Memory B cell (primary cell): ENCODE measurements at regions not wholly inside any gene's neighbourhood (a gene's known extent, or its start where the extent isn't known, plus 50 kb on each side); places are given as distances from the start of the nearest gene placed in this dataset.

ENCODE experiments used
- ATAC-seq: fragments of 150-1000 bp; cut with Tn5 transposase; 2 replicates; pipeline ENCODE4 v1.10.0; 2021; ENCODE audit warnings: low read depth, mild to moderate bottlenecking, moderate library complexity
- DNase-seq, 2 donors: peaks; one replicate each; pipeline ENCODE4 v3.0.0; 2022; ENCODE audit warnings: low spot score in 2 of 2
- H3K27ac Mint-ChIP-seq: one replicate; pipeline ENCODE4 v1.8.0; 2022; ENCODE audit warnings: mild to moderate bottlenecking, moderate library complexity, mixed read lengths
- H3K27me3 Mint-ChIP-seq: one replicate; pipeline ENCODE4 v1.8.0; 2022; ENCODE audit warnings: mixed read lengths
- H3K36me3 Mint-ChIP-seq: one replicate; pipeline ENCODE4 v1.8.0; 2022; ENCODE audit warnings: mild to moderate bottlenecking, mixed read lengths
- H3K4me1 Mint-ChIP-seq: one replicate; pipeline ENCODE4 v1.8.0; 2022; ENCODE audit warnings: mixed read lengths
- H3K4me3 Mint-ChIP-seq: one replicate; pipeline ENCODE4 v1.8.0; 2022; ENCODE audit warnings: mild to moderate bottlenecking, moderate library complexity, mixed read lengths
- H3K9me3 Mint-ChIP-seq: one replicate; pipeline ENCODE4 v1.8.0; 2022; ENCODE audit warnings: mixed read lengths

DNA sequence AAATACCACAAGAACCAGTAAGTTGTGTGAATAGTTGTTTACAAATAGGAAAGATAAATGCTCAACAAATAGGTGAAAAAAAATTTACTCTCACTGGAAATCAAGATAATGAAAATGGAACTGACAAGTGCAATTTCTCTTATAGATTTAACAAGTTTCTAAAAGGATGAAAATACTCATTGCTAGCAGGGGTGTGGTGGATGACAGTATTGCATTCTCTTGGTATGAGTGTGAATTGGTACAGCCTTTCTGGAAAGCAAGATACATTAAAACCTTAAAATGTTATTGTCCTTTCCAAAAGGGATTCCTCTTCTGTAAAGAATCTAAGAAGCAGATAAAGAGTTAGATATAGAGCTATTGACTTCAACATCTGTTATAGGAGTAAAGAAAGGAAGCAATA is 240.0 kb upstream of the RPS6KA3 start:
- DNase-seq, result no peak
- Mint-ChIP-seq H3K4me3 (no peak overlapping the region), H3K27ac (no peak overlapping the region), H3K27me3 (peaks cover 7% of the 10 kb centered on the region), H3K4me1 (no peaks in the 10 kb centered on the region), H3K36me3 (no peaks in the 10 kb centered on the region), H3K9me3 (no peaks in the 10 kb centered on the region)
- ATAC-seq, result no peak

DNA sequence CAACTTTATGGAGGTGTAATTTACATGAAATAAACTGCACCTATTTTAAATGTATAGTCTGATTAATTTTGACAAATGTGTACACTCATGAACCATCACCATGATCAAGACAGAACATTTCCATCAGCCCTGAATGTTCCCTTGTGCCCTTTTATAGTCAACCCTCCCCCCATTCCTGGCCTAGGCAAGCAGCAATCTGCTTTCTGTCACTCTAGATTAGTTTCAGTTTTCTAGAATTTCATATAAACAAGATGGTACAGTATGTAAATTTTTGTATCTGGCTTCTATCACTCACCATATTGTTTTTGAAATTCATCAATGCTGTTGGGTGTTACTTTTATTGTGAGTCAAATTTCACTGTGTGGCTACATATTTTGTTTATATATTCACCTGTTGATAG is 234.2 kb upstream of the RPS6KA3 start:
- no peak for DNase-seq
- Mint-ChIP-seq H3K4me3 (no peak overlapping the region), H3K4me1 (no peaks in the 10 kb centered on the region), H3K9me3 (no peaks in the 10 kb centered on the region), H3K27ac (no peak overlapping the region), H3K36me3 (no peaks in the 10 kb centered on the region), H3K27me3 (peaks cover 3% of the 10 kb centered on the region)
- ATAC-seq, result no peak

DNA sequence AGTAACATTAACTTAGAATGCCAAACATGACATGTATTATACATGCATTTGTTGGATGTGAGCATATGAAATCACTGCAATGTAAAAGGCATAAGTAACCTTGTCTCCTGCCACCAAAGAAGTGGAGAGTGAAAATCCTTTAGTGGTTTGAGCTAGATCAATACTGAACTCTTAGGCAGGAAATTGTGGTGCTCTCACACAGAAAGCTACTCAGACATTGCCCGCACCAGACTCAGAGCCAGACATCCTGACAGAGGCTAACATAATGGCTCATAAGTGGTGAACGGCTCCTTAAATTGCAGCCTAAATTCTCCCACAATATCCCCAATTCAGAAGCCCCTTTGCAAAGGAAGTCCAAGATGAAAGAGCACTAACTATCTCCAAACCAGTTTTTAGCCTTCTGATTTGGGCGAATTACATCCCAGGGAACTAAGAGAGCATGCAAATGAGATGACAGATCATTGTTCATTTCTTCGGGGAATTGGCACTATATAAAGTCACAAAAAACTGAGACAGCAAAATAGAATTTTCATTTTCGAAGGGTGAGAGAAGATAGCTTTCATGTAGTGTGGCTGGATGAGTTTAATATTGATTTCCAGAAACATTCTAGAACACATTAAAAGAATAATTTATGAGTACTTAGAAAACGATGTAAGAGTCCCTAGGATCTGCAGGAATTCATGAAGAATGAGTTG is 233.6 kb upstream of the RPS6KA3 start:
- H3K36me3 Mint-ChIP-seq, result no peaks in the 10 kb centered on the region
- no peak overlapping the region for H3K27ac Mint-ChIP-seq
- DNase-seq (no peak), ATAC-seq (no peak)
- no peak overlapping the region for H3K4me3 Mint-ChIP-seq
- H3K4me1 Mint-ChIP-seq, result no peaks in the 10 kb centered on the region
- no peaks in the 10 kb centered on the region for H3K9me3 Mint-ChIP-seq
- H3K27me3 Mint-ChIP-seq, result peaks cover 3% of the 10 kb centered on the region

DNA sequence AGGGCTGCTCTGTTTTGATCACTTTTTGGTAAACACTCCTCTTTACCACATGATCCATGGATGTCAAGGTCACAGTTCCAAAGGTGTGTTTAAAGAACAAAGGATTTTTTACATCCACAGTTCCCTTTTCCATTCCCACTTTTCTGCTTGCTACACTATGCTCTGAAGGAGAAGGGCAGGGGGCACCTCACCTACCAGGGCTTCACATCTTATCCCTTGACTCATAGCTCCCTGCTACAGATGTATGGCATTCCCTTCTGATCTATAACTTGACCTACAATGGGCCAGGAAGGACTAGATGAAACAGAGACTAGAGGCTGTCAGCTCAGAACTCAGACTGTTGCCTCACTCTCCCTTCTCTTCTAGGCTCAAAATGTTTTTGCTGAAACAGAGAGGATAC is 233.1 kb upstream of the RPS6KA3 start:
- ATAC-seq (no peak), DNase-seq (no peak)
- Mint-ChIP-seq H3K27me3 (peaks cover 3% of the 10 kb centered on the region), H3K36me3 (no peaks in the 10 kb centered on the region), H3K9me3 (no peaks in the 10 kb centered on the region), H3K4me3 (no peak overlapping the region), H3K4me1 (no peaks in the 10 kb centered on the region), H3K27ac (no peak overlapping the region)

DNA sequence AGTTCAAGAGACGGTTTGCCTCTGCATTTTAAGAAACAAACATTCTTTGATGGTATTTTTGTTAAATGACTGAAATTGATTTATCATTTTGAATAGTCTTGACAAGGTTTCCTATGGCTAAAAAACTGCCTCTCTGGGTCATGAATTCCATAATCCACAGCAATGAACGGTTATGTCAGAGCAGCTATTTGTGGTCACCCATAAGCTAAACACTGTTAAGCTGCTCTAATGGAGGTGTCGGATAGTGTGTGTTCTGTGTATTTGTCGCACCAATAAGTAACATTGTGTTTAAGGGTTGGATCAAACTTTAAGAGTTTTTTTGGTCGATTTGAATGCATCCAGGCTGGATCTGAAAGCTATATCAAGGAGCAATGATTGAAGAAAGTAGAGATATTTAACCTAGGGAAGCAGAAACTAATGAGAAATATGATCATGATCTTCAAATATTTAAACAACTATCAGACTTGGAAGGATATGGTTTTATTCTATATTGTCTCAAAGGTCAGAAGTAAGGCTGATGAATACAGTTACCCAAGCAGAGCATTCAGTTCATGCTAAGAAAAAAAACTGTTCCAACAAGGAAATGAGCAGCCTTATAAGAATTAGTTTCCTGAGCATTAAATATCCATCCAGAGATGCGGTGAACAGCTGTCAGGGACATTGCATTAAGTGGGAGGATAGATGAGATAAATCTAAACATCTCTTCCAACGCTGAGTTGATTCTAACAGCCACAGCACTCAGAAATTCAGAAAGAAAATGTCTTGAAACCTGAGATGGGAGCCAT is 232.3 kb upstream of the RPS6KA3 start:
- H3K27ac Mint-ChIP-seq, result no peak overlapping the region
- H3K27me3 Mint-ChIP-seq, result peaks cover 3% of the 10 kb centered on the region
- DNase-seq, result no peak
- H3K4me1 Mint-ChIP-seq, result no peaks in the 10 kb centered on the region
- H3K4me3 Mint-ChIP-seq, result no peak overlapping the region
- ATAC-seq, result no peak
- no peaks in the 10 kb centered on the region for H3K9me3 Mint-ChIP-seq
- H3K36me3 Mint-ChIP-seq, result no peaks in the 10 kb centered on the region

DNA sequence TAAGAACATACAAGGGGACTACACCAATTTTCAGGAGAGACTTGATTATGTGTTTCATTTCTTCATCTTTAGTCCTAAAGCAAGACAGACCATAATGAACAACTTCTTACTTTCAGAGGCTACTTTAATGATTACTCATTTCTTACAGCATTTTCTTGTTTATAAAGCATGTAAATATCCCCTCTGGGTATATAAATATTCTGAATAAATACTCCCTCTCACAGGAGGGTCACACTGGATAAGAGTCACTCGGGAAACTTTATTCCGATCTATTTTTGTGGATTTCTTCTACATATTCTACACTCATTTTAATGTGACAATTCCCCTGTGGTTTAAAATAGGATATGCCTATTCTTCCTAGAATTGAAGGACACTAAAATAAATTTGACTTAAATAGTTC is 228.9 kb upstream of the RPS6KA3 start:
- peaks cover 2% of the 10 kb centered on the region for H3K27me3 Mint-ChIP-seq
- ATAC-seq, result no peak

DNA sequence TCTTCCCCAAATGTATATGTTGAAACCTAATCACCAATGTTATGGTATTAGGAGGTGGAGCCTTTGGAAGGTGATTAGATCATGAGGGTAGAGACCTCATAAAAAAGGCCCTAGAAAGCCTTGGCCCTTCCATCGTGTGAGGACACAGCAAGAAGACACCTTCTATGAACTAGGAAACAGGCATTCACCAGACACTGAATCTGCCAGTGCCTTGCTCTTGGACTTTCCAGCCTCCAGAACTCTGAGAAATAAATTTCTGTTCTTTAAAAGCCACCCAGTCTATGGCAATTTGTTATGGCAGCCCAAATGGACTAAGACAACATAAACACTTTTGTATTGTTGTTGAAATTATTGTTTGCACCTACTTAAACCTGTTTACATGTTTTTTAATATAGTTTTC is 221.8 kb upstream of the RPS6KA3 start:
- DNase-seq (no peak), ATAC-seq (no peak)
- peaks cover 3% of the 10 kb centered on the region for H3K27me3 Mint-ChIP-seq
- no peaks in the 10 kb centered on the region for H3K9me3 Mint-ChIP-seq
- no peak overlapping the region for H3K27ac Mint-ChIP-seq
- H3K36me3 Mint-ChIP-seq, result peaks cover 2% of the 10 kb centered on the region
- no peak overlapping the region for H3K4me3 Mint-ChIP-seq
- peaks cover 3% of the 10 kb centered on the region for H3K4me1 Mint-ChIP-seq

More for the DNA sequence above, 228.9 kb upstream of the RPS6KA3 start:
- no peak for DNase-seq
- H3K27ac Mint-ChIP-seq, result no peak overlapping the region
- peaks cover 3% of the 10 kb centered on the region for H3K4me1 Mint-ChIP-seq
- H3K36me3 Mint-ChIP-seq, result no peaks in the 10 kb centered on the region
- H3K9me3 Mint-ChIP-seq, result no peaks in the 10 kb centered on the region
- no peak overlapping the region for H3K4me3 Mint-ChIP-seq

DNA sequence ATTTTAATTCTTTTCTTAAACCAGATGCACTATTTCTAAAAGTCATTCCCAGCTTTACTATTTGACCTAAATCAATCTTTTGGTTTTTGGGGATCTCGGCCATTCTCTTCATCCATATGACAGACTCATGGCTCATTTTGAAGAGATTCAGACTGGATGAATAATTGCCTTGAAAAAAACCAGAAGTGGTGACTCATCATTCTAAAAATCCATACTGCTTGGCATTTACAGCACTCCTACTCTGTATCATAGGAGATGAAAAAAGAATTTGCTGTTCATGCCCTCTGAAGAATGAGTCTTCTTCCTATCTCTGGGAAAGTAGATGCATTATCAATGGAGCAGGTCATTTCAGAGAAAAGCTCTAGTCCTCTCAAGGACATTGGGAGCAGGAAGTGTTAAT is 220.5 kb upstream of the RPS6KA3 start:
- peaks cover 3% of the 10 kb centered on the region for H3K4me1 Mint-ChIP-seq
- no peaks in the 10 kb centered on the region for H3K9me3 Mint-ChIP-seq
- peaks cover 2% of the 10 kb centered on the region for H3K36me3 Mint-ChIP-seq
- DNase-seq, result no peak
- no peak overlapping the region for H3K27ac Mint-ChIP-seq
- H3K27me3 Mint-ChIP-seq, result peaks cover 3% of the 10 kb centered on the region
- no peak overlapping the region for H3K4me3 Mint-ChIP-seq
- no peak for ATAC-seq

DNA sequence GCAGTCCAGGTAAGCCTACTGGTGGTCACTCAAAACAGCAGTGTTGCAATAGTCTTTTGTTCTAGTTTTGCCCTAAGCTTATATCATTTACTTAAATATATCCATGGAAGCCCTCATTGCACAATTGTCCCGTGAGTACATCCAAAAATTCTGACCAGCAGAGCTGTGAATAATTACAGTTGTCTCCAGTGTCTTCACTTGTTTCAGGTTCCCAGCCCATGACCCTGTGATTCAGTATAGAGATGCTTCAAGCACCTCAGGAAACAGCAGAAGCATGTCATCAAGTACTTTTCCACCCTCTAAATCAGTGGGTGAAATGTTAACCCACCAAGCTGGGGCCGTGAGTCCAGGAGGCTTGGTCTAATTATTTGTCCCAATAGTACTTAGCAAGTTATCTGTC is 214.9 kb upstream of the RPS6KA3 start:
- Mint-ChIP-seq H3K36me3 (no peaks in the 10 kb centered on the region), H3K9me3 (no peaks in the 10 kb centered on the region), H3K27me3 (peaks cover 6% of the 10 kb centered on the region), H3K27ac (no peak overlapping the region), H3K4me3 (no peak overlapping the region), H3K4me1 (no peaks in the 10 kb centered on the region)
- DNase-seq (no peak), ATAC-seq (no peak)

DNA sequence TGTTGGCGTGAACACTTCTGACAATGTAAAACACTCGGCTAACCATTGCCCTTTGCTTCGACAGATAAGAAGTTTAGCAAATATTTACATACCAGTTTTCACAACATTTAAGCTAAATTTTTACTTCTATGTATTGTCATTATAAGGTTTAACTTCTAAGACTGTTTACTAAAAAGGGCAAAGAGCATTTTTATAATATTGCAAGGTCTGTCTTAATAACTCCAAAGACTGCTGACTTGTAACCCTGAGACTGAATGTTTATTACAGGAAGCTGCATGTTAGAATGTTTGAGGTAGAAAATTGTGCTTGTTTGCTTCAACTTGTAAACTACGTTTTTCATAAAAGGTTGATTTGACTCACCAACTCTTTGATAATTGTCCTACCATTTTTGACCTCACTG is 213.2 kb upstream of the RPS6KA3 start:
- no peak overlapping the region for H3K4me3 Mint-ChIP-seq
- ATAC-seq (no peak), DNase-seq (no peak)
- H3K27ac Mint-ChIP-seq, result no peak overlapping the region
- no peaks in the 10 kb centered on the region for H3K4me1 Mint-ChIP-seq
- H3K27me3 Mint-ChIP-seq, result peaks cover 6% of the 10 kb centered on the region
- no peaks in the 10 kb centered on the region for H3K9me3 Mint-ChIP-seq
- H3K36me3 Mint-ChIP-seq, result no peaks in the 10 kb centered on the region

DNA sequence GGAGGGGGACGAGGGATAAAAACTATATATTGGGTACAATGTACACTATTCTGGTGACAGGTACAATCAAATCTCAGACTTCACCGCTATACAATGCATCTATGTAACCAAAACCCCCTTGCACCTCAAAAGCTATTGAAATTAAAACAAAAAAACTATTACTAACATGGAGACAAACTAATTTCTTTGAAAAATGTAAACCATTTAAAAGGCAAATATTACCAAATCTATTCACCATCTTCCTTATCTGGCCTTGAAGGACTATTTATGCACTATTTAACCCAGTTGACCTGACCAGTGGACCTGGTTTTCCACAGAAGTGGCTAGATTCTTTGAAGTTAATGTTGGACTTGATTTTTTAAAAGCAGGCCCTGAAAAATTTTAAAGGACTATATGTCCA is 212.3 kb upstream of the RPS6KA3 start:
- Mint-ChIP-seq H3K27ac (no peak overlapping the region), H3K4me3 (no peak overlapping the region), H3K4me1 (no peaks in the 10 kb centered on the region), H3K9me3 (no peaks in the 10 kb centered on the region), H3K27me3 (peaks cover 6% of the 10 kb centered on the region), H3K36me3 (no peaks in the 10 kb centered on the region)
- DNase-seq, result no peak
- no peak for ATAC-seq

DNA sequence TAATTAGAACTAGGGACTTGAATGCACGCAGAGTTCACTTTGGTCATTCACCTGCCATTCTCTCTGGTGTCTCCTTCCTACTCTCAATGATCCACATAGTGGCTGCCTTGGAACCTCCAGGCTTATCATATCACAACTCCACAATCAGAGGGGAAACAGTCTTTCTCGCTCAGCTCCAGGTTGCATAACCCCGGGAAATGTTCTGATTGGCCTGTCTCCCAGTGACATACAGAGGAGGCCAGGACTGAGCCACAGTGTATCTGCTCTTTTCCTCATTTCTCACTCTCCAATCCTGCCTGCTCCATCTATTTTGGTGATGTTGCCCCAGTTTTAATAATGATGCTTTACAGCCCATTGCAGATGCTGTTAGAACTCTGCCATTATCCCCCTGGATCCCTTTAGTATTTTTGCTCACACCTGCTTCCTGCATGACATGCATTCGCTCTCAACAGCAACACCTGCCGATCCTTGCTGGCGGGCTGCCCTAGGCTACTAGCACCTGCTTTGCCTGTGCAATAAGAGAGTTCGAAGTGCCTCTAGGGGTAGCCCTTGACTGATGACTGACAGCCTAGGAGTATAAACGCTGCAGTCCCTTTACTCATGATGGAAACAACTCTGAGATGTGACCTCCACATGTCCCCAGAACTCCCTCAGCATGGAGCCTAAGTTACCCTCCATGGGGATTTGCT is 211.3 kb upstream of the RPS6KA3 start:
- Mint-ChIP-seq H3K27me3 (peaks cover 6% of the 10 kb centered on the region), H3K27ac (no peak overlapping the region), H3K4me1 (no peaks in the 10 kb centered on the region), H3K9me3 (no peaks in the 10 kb centered on the region), H3K4me3 (no peak overlapping the region), H3K36me3 (no peaks in the 10 kb centered on the region)
- no peak for DNase-seq
- ATAC-seq, result no peak

DNA sequence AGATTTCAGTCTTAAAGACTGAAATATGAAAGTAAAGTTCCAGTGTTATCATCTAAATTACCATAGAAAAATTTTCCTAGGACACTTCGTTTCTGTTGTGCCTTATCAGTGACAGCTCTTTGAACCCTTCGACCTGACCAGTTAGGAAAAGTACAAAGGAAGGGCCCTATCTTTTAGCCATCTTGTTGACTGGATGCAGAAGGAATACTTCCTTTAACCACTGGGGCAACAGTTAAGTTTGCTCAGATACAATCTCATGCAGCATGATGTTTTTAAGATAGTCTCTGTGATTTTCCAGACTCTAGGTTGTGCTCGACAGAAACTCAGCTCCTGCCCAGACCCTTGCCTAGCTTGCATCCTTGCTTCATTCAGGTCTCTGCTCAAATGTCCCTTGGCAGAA is 210.5 kb upstream of the RPS6KA3 start:
- Mint-ChIP-seq H3K9me3 (no peaks in the 10 kb centered on the region), H3K27me3 (peaks cover 7% of the 10 kb centered on the region), H3K27ac (no peak overlapping the region), H3K4me3 (no peak overlapping the region), H3K4me1 (no peaks in the 10 kb centered on the region), H3K36me3 (no peaks in the 10 kb centered on the region)
- ATAC-seq (no peak), DNase-seq (no peak)

DNA sequence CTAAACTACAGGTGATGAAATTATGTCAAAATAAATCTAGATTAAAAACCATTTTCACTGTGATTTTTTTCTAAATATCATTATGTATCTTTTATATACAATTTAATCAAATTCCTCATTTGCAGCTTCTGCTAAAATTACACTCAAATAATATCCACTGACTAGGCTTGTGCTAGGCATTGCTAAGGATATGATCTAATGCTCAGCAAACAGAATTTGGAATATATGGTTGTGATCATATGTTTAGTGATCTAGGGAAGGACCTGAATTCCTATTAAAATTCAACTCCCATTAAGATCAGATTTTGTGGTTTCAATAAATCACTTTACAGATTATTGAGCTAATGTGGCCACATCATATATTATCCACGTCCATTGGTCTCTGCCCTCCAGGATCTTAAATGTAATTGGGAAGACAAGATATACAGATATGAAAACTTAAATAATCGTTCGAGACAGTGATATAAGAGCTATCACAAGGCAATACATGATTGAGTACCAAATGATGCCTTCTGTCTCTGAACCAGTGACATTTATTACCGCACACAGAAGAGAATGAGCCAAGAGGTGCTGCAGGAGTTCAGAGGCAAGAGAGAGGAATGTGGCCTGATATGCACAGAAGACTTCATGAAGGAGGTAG is 206.0 kb upstream of the RPS6KA3 start:
- H3K4me1 Mint-ChIP-seq, result no peaks in the 10 kb centered on the region
- ATAC-seq (no peak), DNase-seq (no peak)
- no peak overlapping the region for H3K4me3 Mint-ChIP-seq
- peaks cover 1% of the 10 kb centered on the region for H3K27me3 Mint-ChIP-seq
- H3K27ac Mint-ChIP-seq, result no peak overlapping the region
- no peaks in the 10 kb centered on the region for H3K36me3 Mint-ChIP-seq
- no peaks in the 10 kb centered on the region for H3K9me3 Mint-ChIP-seq
